ENCODE measurements at regions not wholly inside any gene's neighbourhood (a gene's known extent, or its start where the extent isn't known, plus 50 kb on each side); places are given as distances from the start of the nearest gene placed in this dataset.

DNA sequence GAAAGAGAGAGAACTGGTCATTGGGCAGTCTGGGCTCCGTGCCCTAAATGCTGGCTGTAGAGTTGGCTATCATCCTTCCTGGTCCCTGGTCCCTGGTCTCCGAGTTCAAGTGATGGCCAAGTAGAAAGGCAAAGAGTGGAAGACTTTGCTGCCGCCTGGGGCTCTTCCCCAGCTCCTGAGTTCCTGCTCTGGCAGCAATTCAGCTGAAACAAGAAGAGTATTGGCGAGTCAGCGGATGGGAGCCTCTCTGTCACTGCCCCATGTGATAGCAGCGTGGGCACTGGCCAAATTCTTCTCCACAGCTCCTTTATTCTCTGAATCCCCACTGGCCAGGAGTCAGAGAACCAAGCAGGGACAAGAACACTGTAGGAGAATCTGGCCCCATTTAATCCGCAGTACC lies 351.0 kb upstream of the POU3F3 start:
- in situ Hi-C loops (cut with HindIII; ENCODE audit: low pct_ligation_motif_present, low sequenced_read_pairs), result no loop called here
- TF ChIP-seq, protein P1, sequence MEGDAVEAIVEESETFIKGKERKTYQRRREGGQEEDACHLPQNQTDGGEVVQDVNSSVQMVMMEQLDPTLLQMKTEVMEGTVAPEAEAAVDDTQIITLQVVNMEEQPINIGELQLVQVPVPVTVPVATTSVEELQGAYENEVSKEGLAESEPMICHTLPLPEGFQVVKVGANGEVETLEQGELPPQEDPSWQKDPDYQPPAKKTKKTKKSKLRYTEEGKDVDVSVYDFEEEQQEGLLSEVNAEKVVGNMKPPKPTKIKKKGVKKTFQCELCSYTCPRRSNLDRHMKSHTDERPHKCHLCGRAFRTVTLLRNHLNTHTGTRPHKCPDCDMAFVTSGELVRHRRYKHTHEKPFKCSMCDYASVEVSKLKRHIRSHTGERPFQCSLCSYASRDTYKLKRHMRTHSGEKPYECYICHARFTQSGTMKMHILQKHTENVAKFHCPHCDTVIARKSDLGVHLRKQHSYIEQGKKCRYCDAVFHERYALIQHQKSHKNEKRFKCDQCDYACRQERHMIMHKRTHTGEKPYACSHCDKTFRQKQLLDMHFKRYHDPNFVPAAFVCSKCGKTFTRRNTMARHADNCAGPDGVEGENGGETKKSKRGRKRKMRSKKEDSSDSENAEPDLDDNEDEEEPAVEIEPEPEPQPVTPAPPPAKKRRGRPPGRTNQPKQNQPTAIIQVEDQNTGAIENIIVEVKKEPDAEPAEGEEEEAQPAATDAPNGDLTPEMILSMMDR (IDR thresholded peaks at IDR 0.05; ENCODE audit: low read depth, low read length, missing control alignments), result no peak
- Histone ChIP-seq H3K36me3 (replicated peaks) (no peaks in the 10 kb centered on the region), H3K4me3 (ENCODE audit: low read depth, low read length) (no peak overlapping the region), H3K27me3 (replicated peaks) (no peaks in the 10 kb centered on the region), H3K27ac (no peak overlapping the region)
- DNase-seq, result no peak

DNA sequence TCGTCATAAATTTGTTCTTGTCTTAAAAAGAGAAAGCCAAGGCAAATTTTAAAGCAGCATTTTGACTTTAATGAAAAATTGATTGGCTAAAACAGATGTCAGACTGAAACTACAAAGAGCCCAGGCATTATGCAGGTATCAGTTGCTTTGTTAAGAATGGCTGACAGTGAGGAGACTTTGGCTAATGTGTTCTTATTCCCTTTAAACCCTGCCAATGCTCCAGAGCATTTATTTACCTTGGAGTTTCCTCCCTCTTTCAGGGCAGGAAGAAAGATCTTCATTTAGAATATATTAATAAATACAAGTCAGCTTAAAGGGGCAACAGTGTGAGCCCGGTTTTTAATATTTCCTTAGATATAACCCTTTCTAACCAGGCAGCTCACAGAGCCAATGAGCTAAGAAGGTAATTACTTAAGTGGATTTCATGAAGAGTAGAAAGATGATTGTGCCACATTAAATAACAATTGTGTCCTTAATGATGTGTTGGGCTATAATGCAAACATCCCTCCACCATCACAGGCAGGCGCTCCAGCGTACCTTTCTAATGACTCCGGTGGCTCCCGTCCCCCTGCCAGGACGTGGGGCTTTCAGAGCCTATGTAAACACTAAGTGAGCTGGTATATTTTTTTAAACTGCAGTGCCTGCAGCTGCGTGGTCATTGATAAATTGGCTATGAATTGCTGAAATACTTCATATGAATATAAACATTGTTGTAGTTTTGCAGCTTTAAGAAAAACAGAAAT lies 349.4 kb upstream of the POU3F3 start:
- Histone ChIP-seq H3K27me3 (replicated peaks) (no peaks in the 10 kb centered on the region), H3K36me3 (replicated peaks) (no peaks in the 10 kb centered on the region), H3K4me3 (ENCODE audit: low read depth, low read length) (no peak overlapping the region), H3K27ac (no peak overlapping the region)
- in situ Hi-C loops (cut with HindIII; ENCODE audit: low pct_ligation_motif_present, low sequenced_read_pairs), result no loop called here
- DNase-seq, result no peak
- TF ChIP-seq, protein P1 (IDR thresholded peaks at IDR 0.05; ENCODE audit: low read depth, low read length, missing control alignments), result no peak

DNA sequence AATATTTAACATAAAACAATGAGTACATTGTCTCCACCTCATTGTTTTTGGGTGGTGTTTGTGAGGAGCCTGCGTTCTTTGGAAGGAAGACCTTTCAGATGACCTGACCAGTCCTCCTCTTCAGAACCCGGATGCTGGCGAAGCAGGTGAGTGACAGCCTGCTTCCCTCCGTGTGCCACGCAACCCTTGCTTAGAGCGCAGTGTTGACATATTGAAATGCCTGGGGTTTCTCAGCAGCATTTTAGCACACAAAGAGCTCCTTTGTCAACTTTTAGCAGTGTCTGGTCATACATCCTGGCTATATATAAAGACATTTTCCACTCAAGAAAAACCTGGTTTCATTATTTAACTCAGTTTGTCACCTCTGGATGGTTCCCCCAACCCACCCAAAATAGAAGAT lies 335.7 kb upstream of the POU3F3 start:
- H3K27ac ChIP-seq, result no peak overlapping the region
- DNase-seq, result no peak
- in situ Hi-C loops (cut with HindIII; ENCODE audit: low pct_ligation_motif_present, low sequenced_read_pairs), result no loop called here
- no peak overlapping the region for H3K4me3 ChIP-seq (ENCODE audit: low read depth, low read length)
- TF ChIP-seq, protein P1 (IDR thresholded peaks at IDR 0.05; ENCODE audit: low read depth, low read length, missing control alignments), result no peak
- H3K36me3 ChIP-seq (replicated peaks), result no peaks in the 10 kb centered on the region
- no peaks in the 10 kb centered on the region for H3K27me3 ChIP-seq (replicated peaks)

DNA sequence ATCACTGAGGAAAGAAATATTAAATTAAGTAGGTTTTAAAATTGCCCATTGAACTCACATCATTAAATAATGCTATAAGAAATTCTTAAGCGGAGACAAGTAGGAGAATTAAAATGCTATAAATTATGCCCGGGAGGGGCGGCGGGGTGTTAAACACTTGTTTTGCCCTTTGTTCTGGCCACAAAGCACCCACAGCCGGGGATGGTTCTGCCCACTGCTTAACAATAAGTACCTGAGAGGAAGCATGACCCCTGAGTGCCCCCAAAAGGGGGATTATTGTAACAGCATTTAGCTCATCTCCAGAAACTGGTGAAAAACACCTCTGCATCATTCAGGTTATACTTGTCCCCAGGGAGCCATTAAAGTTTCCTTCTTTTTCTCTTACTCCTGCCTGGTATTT lies 332.7 kb upstream of the POU3F3 start:
- in situ Hi-C loops (cut with HindIII; ENCODE audit: low pct_ligation_motif_present, low sequenced_read_pairs), result no loop called here

DNA sequence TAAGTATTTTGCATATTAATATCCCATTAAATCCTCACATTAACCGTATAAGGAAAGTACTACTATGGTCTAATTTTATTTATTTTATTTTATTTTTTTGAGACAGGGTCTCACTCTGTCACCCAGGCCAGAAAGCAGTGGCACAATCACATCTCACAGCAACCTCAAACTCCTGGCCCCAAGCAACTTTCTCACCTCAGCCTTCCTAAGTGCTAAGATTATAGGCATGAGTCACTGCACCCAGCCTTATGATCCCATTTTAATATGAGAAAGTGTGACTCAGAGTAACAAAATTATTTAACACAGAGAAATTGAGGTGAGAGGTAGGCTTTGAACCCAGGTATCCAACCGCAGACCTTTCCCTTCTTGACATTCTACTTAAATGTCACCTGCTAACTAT lies 330.0 kb upstream of the POU3F3 start:
- Histone ChIP-seq H3K27ac (no peak overlapping the region), H3K4me3 (ENCODE audit: low read depth, low read length) (no peak overlapping the region), H3K27me3 (replicated peaks) (no peaks in the 10 kb centered on the region), H3K36me3 (replicated peaks) (no peaks in the 10 kb centered on the region)
- in situ Hi-C loops (cut with HindIII; ENCODE audit: low pct_ligation_motif_present, low sequenced_read_pairs), result no loop called here
- TF ChIP-seq, protein P1 (IDR thresholded peaks at IDR 0.05; ENCODE audit: low read depth, low read length, missing control alignments), result no peak
- no peak for DNase-seq

More for the DNA sequence above, 332.7 kb upstream of the POU3F3 start:
- Histone ChIP-seq H3K4me3 (ENCODE audit: low read depth, low read length) (no peak overlapping the region), H3K36me3 (replicated peaks) (no peaks in the 10 kb centered on the region), H3K27ac (no peak overlapping the region), H3K27me3 (replicated peaks) (no peaks in the 10 kb centered on the region)
- DNase-seq, result no peak
- TF ChIP-seq, protein P1 (IDR thresholded peaks at IDR 0.05; ENCODE audit: low read depth, low read length, missing control alignments), result no peak

DNA sequence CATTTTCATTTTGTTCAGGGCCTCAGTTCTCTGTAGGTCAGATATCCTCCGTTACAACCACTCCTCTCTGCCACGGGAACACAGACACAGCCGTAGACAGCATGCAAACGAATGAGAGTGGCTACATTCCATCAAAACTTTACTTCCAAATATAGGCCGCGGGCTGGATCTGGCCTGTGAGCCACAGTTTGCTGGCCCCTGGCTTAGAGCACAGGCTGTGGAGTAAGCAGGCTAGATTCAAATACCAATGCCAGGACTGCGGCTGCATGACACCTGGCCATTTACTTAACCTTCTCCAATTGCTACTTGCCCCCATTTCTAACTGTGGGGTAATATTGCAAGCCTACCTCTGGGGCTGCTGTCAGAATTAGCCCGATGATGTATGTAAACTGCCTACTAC lies 325.8 kb upstream of the POU3F3 start:
- TF ChIP-seq, protein P1 (IDR thresholded peaks at IDR 0.05; ENCODE audit: low read depth, low read length, missing control alignments), result no peak
- Histone ChIP-seq H3K36me3 (replicated peaks) (no peaks in the 10 kb centered on the region), H3K4me3 (ENCODE audit: low read depth, low read length) (no peak overlapping the region), H3K27ac (no peak overlapping the region), H3K27me3 (replicated peaks) (no peaks in the 10 kb centered on the region)
- DNase-seq, result no peak
- in situ Hi-C loops (cut with HindIII; ENCODE audit: low pct_ligation_motif_present, low sequenced_read_pairs), result no loop called here
